Mesendoderm (in vitro differentiated cells): ENCODE measurements at regions not wholly inside any gene's neighbourhood (a gene's known extent, or its start where the extent isn't known, plus 50 kb on each side); places are given as distances from the start of the nearest gene placed in this dataset.
"Not testable (repeated sequence)": the region's sequence is repeated elsewhere in the genome, so short reads cannot be mapped to it uniquely, and the experiment has no call there.

Source experiments
- DNase-seq: peaks from one replicate; pipeline ENCODE4 v3.0.0; 2013
- H2AK5ac ChIP-seq: 2 replicates; pipeline ENCODE4 v1.6.1; 2013; ENCODE audit warnings: low read length, inconsistent platforms
- H2BK120ac ChIP-seq: 2 replicates; pipeline ENCODE4 v1.6.1; 2013; ENCODE audit warnings: low read depth, mild to moderate bottlenecking, low read length, moderate library complexity, mixed read lengths
- H2BK15ac ChIP-seq: replicated peaks from 2 replicates; pipeline ENCODE4 v1.6.1; 2013; ENCODE audit warnings: low read depth, mild to moderate bottlenecking, moderate library complexity
- H2BK5ac ChIP-seq: 2 replicates; pipeline ENCODE4 v1.6.1; 2013; ENCODE audit warnings: low read length, inconsistent platforms
- H3K18ac ChIP-seq: 2 replicates; pipeline ENCODE4 v1.6.1; 2013; ENCODE audit warnings: mild to moderate bottlenecking, low read length, mixed read lengths
- H3K23ac ChIP-seq: one replicate; pipeline ENCODE4 v1.6.1; 2013; ENCODE audit warnings: low read length
- H3K27ac ChIP-seq: 2 replicates; pipeline ENCODE4 v1.5.1; 2013; ENCODE audit warnings: low read depth, mild to moderate bottlenecking, inconsistent platforms, low read length, moderate library complexity
- H3K27me3 ChIP-seq: 2 replicates; pipeline ENCODE4 v1.6.1; 2013; ENCODE audit warnings: low read length, control low read depth, mild to moderate bottlenecking, inconsistent platforms; ENCODE audit not compliant: insufficient read depth, poor library complexity
- H3K36me3 ChIP-seq: 2 replicates; pipeline ENCODE4 v1.6.1; 2013; ENCODE audit warnings: low read length, inconsistent platforms; ENCODE audit not compliant: control insufficient read depth, insufficient read depth
- H3K4ac ChIP-seq: one replicate; pipeline ENCODE4 v1.6.1; 2013; ENCODE audit warnings: low read depth, mild to moderate bottlenecking, low read length, moderate library complexity
- H3K4me1 ChIP-seq: 2 replicates; pipeline ENCODE4 v1.6.1; 2013; ENCODE audit warnings: low read depth, low read length, inconsistent platforms; ENCODE audit not compliant: control insufficient read depth
- H3K4me2 ChIP-seq: 2 replicates; pipeline ENCODE4 v1.6.1; 2013; ENCODE audit warnings: low read length
- H3K4me3 ChIP-seq: 2 replicates; pipeline ENCODE4 v1.5.1; 2013; ENCODE audit warnings: mild to moderate bottlenecking, low read length
- H3K56ac ChIP-seq: one replicate; pipeline ENCODE4 v1.6.1; 2013; ENCODE audit warnings: low read length
- H3K79me1 ChIP-seq: 2 replicates; pipeline ENCODE4 v1.6.1; 2013; ENCODE audit warnings: low read length, inconsistent platforms
- H3K79me2 ChIP-seq: 2 replicates; pipeline ENCODE4 v1.6.1; 2013; ENCODE audit warnings: mild to moderate bottlenecking, low read length; ENCODE audit not compliant: control insufficient read depth, insufficient read depth
- H3K9ac ChIP-seq: 2 replicates; pipeline ENCODE4 v1.6.1; 2013; ENCODE audit warnings: low read length, inconsistent platforms
- H4K5ac ChIP-seq: one replicate; pipeline ENCODE4 v1.6.1; 2013; ENCODE audit warnings: low read length
- H4K8ac ChIP-seq: one replicate; pipeline ENCODE4 v1.6.1; 2013; ENCODE audit warnings: low read depth, mild to moderate bottlenecking, control low read depth, low read length, moderate library complexity
- WGBS: extraction: QIAGEN DNeasy Blood & Tissue Kit; methylation state at CpG from one replicate; pipeline ENCODE4 v1.1.7; 2013; ENCODE audit warnings: low lambda C conversion rate, missing lambda C conversion rate; ENCODE audit not compliant: insufficient coverage; ENCODE audit errors: extremely low coverage; 5-methylcytosine and 5-hydroxymethylcytosine counted together

DNA sequence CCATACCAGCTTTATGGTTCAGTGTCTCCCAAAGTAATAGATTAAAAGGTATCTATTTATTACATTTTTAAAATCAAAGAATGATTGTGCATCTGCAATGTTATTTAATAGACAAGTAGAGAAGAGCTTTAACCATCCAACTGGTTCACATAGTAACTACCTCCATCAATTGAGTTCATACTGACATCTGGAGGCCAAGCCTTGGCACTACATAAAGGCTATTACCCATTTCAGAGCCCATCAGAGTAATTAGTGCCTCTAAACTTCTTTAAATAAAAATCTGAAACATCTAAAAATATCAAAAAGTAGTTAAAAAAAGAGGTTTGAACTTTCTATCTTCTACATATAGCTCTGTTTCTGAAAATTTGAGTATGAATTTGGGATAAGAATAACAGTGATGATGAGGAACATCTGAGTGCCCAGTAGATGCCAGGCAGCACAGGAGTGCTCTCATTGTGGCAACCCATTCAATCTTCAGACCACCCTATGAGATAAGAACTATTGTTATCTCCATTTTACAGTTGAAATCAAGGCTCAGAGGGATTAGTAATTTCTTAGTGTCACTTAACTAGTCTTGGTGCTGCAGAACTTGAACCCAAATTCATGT lies 132.9 kb upstream of the DAAM1 start:
- peak; percentile 42 for DNase-seq
- Histone ChIP-seq H3K4me1 (no peaks in the 10 kb centered on the region), H3K18ac (no peak overlapping the region), H2BK120ac (no peak overlapping the region), H2AK5ac (no peak overlapping the region), H3K4me2 (no peak overlapping the region), H3K4me3 (no peak overlapping the region), H4K5ac (no peak overlapping the region), H2BK15ac (no peak overlapping the region), H3K4ac (no peak overlapping the region), H3K36me3 (no peaks in the 10 kb centered on the region), H3K56ac (no peak overlapping the region), H3K79me1 (no peaks in the 10 kb centered on the region), H3K79me2 (no peaks in the 10 kb centered on the region), H3K9ac (no peak overlapping the region), H3K23ac (no peak overlapping the region), H3K27me3 (no peaks in the 10 kb centered on the region), H4K8ac (no peak overlapping the region), H3K27ac (no peak overlapping the region), H2BK5ac (no peak overlapping the region)

DNA sequence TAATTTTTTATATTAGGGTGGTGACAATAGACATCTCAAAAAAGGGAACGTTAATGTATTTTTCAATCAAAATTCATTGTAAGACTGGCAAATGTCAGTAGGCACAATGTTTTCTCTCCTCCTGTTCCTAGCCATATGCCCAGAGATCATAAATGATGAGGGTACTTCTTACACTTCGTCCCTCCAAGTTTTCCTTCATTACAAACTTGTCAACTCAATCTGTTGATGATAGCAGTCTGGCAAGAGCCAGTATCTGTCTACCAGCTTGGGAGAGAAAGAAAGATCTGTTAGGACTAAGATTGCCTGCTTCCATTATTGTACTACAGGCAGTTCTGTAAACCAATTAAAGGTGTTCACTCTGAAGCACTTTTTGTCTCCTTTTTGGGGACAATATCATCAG lies 130.9 kb upstream of the DAAM1 start:
- Histone ChIP-seq H2AK5ac (no peak overlapping the region), H3K79me1 (no peaks in the 10 kb centered on the region), H3K36me3 (no peaks in the 10 kb centered on the region), H3K4me1 (no peaks in the 10 kb centered on the region), H4K5ac (no peak overlapping the region), H2BK120ac (no peak overlapping the region), H3K18ac (no peak overlapping the region), H2BK5ac (no peak overlapping the region), H3K27me3 (no peaks in the 10 kb centered on the region), H3K56ac (no peak overlapping the region), H2BK15ac (no peak overlapping the region), H3K23ac (no peak overlapping the region), H3K27ac (no peak overlapping the region), H4K8ac (no peak overlapping the region), H3K79me2 (no peaks in the 10 kb centered on the region), H3K4ac (no peak overlapping the region), H3K4me2 (no peak overlapping the region), H3K9ac (no peak overlapping the region), H3K4me3 (no peak overlapping the region)
- DNase-seq = no peak
- WGBS = no CpG with 5 or more reads among the region's 2 CpGs

DNA sequence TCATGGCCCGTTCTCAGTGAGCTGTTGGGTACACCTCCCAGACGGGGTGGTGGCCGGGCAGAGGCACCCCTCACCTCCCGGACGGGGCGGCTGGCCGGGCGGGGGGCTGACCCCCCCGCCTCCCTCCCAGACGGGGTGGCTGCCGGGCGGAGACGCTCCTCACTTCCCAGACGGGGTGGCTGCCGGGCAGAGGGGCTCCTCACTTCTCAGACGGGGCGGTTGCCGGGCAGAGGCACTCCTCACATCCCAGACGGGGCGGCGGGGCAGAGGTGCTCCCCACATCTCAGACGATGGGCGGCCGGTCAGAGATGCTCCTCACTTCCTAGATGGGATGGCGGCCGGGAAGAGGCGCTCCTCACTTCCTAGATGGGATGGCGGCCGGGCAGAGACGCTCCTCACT lies 129.7 kb upstream of the DAAM1 start:
- not testable (repeated sequence) for DNase-seq, H2BK5ac ChIP-seq, H4K8ac ChIP-seq, H3K36me3 ChIP-seq, H3K79me2 ChIP-seq, H3K4me3 ChIP-seq, H3K18ac ChIP-seq, H4K5ac ChIP-seq, H3K27ac ChIP-seq, H3K4me1 ChIP-seq, H3K23ac ChIP-seq, H3K79me1 ChIP-seq, H2BK120ac ChIP-seq, H3K4ac ChIP-seq, H3K9ac ChIP-seq, H3K4me2 ChIP-seq, H2AK5ac ChIP-seq, H3K27me3 ChIP-seq, H2BK15ac ChIP-seq, H3K56ac ChIP-seq
- no CpG with 5 or more reads among the region's 30 CpGs for WGBS

DNA sequence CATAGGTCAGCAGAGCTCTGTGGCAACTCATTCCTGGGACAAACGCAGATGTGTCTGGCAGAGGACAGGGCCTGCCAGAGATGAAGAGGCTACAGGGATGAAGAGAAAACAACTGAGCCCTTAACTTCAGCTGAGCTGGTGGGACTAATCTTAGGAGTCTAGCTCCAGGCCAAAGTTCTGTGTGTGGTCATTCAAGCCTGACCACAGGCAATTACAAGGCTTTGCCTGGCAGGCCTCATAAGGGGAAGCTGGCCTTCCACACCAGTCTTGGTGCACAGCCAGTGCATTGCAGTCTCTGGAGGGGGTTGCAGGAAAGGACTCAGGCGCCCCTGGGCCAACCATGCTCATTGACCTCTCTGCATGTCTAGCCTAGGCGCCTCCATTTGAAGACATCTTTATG lies 127.6 kb upstream of the DAAM1 start:
- no peak overlapping the region for H3K4me2 ChIP-seq
- no CpG with 5 or more reads among the region's 3 CpGs for WGBS
- H3K79me2 ChIP-seq = no peaks in the 10 kb centered on the region
- no peaks in the 10 kb centered on the region for H3K27me3 ChIP-seq
- no peak overlapping the region for H4K8ac ChIP-seq
- H2BK120ac ChIP-seq = no peak overlapping the region
- H3K4me1 ChIP-seq = no peaks in the 10 kb centered on the region
- no peak for DNase-seq
- no peak overlapping the region for H2AK5ac ChIP-seq
- no peak overlapping the region for H2BK5ac ChIP-seq
- no peak overlapping the region for H2BK15ac ChIP-seq
- no peak overlapping the region for H3K18ac ChIP-seq
- H3K23ac ChIP-seq = no peak overlapping the region
- H3K9ac ChIP-seq = no peak overlapping the region
- H3K79me1 ChIP-seq = no peaks in the 10 kb centered on the region
- H4K5ac ChIP-seq = no peak overlapping the region
- H3K27ac ChIP-seq = no peak overlapping the region
- H3K4me3 ChIP-seq = no peak overlapping the region
- no peak overlapping the region for H3K56ac ChIP-seq
- no peaks in the 10 kb centered on the region for H3K36me3 ChIP-seq
- H3K4ac ChIP-seq = no peak overlapping the region

DNA sequence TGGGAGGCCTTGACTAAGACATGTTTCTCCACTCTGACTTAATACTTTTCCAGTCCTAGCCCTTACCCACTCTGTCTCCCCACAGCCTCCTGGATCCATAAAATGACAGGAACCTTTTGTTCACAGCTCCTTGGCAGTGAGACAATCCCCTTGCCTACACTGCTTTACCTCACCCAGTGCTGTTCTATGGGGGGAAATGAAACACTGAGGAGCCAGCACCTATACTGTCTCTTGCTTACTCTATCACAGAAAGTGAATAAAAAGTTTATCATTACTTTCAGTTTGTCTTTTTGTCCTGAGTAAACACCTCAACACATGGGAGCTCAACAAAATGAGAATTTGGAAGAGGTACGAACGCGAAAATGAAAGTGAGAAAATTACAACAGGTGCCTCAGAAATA lies 127.2 kb upstream of the DAAM1 start:
- H4K5ac ChIP-seq = no peak overlapping the region
- no peak overlapping the region for H2BK5ac ChIP-seq

DNA sequence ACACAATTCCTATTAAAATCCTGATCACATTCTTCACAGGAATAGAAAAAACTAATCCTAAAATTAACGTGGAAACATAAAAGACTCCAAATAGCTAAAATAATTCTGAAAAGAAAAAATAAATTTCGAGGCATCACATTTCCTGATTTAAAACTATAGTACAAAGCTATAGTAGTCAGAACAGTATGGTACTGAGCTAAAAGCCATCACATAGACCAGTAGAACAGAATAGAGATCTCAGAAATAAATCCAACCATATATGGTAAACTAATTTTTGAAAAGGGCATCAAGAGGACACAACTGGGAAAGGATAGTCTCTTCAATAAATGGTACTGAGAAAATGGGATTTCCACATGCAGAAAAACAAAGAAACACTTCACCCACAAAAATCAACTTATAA lies 125.2 kb upstream of the DAAM1 start:
- H3K4ac ChIP-seq = no peak overlapping the region
- no peak overlapping the region for H4K8ac ChIP-seq
- no peak overlapping the region for H2BK15ac ChIP-seq
- H3K9ac ChIP-seq = no peak overlapping the region
- H3K18ac ChIP-seq = no peak overlapping the region
- no peak overlapping the region for H3K23ac ChIP-seq
- no peak overlapping the region for H3K56ac ChIP-seq
- no peak overlapping the region for H4K5ac ChIP-seq
- no peak overlapping the region for H3K27ac ChIP-seq
- no peaks in the 10 kb centered on the region for H3K79me1 ChIP-seq
- DNase-seq = no peak
- no peak overlapping the region for H3K4me3 ChIP-seq
- H3K4me2 ChIP-seq = no peak overlapping the region
- no peaks in the 10 kb centered on the region for H3K79me2 ChIP-seq
- H2BK120ac ChIP-seq = no peak overlapping the region
- no CpG with 5 or more reads among the region's 2 CpGs for WGBS
- no peak overlapping the region for H2BK5ac ChIP-seq
- no peaks in the 10 kb centered on the region for H3K27me3 ChIP-seq
- H3K4me1 ChIP-seq = no peaks in the 10 kb centered on the region
- no peak overlapping the region for H2AK5ac ChIP-seq
- no peaks in the 10 kb centered on the region for H3K36me3 ChIP-seq

More for the DNA sequence above, 127.2 kb upstream of the DAAM1 start:
- H3K27me3 ChIP-seq = no peaks in the 10 kb centered on the region
- no peak overlapping the region for H2BK120ac ChIP-seq
- no peak overlapping the region for H3K9ac ChIP-seq
- no peaks in the 10 kb centered on the region for H3K79me2 ChIP-seq
- no peak overlapping the region for H3K27ac ChIP-seq
- no peaks in the 10 kb centered on the region for H3K36me3 ChIP-seq
- H3K4ac ChIP-seq = no peak overlapping the region
- H3K4me2 ChIP-seq = no peak overlapping the region
- no peak overlapping the region for H3K23ac ChIP-seq
- DNase-seq = no peak
- no peak overlapping the region for H2AK5ac ChIP-seq
- no peak overlapping the region for H3K56ac ChIP-seq
- no peaks in the 10 kb centered on the region for H3K4me1 ChIP-seq
- H3K79me1 ChIP-seq = no peaks in the 10 kb centered on the region
- H4K8ac ChIP-seq = no peak overlapping the region
- no CpG with 5 or more reads among the region's 3 CpGs for WGBS
- no peak overlapping the region for H3K18ac ChIP-seq
- H2BK15ac ChIP-seq = no peak overlapping the region
- H3K4me3 ChIP-seq = no peak overlapping the region
